ENCODE measurements at regions not wholly inside any gene's neighbourhood (a gene's known extent, or its start where the extent isn't known, plus 50 kb on each side); places are given as distances from the start of the nearest gene placed in this dataset.

GRCh38 chr13:51525567-51526167 is 58.6 kb upstream of the WDFY2 start:
- TF ChIP-seq JUND (IDR thresholded peaks at IDR 0.05; ENCODE audit: low read depth, low read length): no peak
- no peak for TF ChIP-seq POLR2AphosphoS5 (IDR thresholded peaks at IDR 0.05; ENCODE audit: low read length)
- no peak for TF ChIP-seq GABPA (IDR thresholded peaks at IDR 0.05; ENCODE audit: low read depth)
- no peak for TF ChIP-seq ZBTB33 (IDR thresholded peaks at IDR 0.05)
- no peak for TF ChIP-seq CTCF (IDR thresholded peaks at IDR 0.05 in 2 of 3, conservative IDR thresholded peaks at IDR 0.05 in 1 of 3; ENCODE audit: control insufficient read depth in 2 of 3, extremely low read depth in 1 of 3, insufficient read depth in 1 of 3, low read depth in 3 of 3, low read length in 3 of 3)
- TF ChIP-seq IKZF1 (conservative IDR thresholded peaks at IDR 0.05): no peak
- no peak for TF ChIP-seq EZH2 (IDR thresholded peaks at IDR 0.05; ENCODE audit: borderline replicate concordance, control insufficient read depth, low read depth, low read length)
- no peak for TF ChIP-seq SP1 (IDR thresholded peaks at IDR 0.05; ENCODE audit: low read depth, low read length)
- TF ChIP-seq ELK1 (IDR thresholded peaks at IDR 0.05; ENCODE audit: low read depth, low read length): no peak
- TF ChIP-seq POLR2AphosphoS2 (IDR thresholded peaks at IDR 0.05; ENCODE audit: low read depth, low read length): no peak
- no peak for TF ChIP-seq ZSCAN29 (IDR thresholded peaks at IDR 0.05)
- no peak for TF ChIP-seq MYC (IDR thresholded peaks at IDR 0.05; ENCODE audit: insufficient read depth, insufficient read length, insufficient replicate concordance, low read length, severe bottlenecking)
- TF ChIP-seq IRF3 (IDR thresholded peaks at IDR 0.05): no peak

Data from GM12878 (cell line).